H9 (cell line): ENCODE measurements at regions not wholly inside any gene's neighbourhood (a gene's known extent, or its start where the extent isn't known, plus 50 kb on each side); places are given as distances from the start of the nearest gene placed in this dataset.

Experiments used
- DNase-seq: peaks from one replicate; pipeline ENCODE4 v3.0.0-alpha.2; 2017
- H2AFZ ChIP-seq: one replicate; pipeline ENCODE4 v1.6.1; 2013; ENCODE audit warnings: mild to moderate bottlenecking, low read length, control low read depth, moderate library complexity
- H2AK5ac ChIP-seq: 2 replicates; pipeline ENCODE4 v1.6.1; 2013; ENCODE audit warnings: low read length, control low read depth, mixed read lengths; ENCODE audit not compliant: insufficient read length
- H2BK120ac ChIP-seq: one replicate; pipeline ENCODE4 v1.6.1; 2013; ENCODE audit warnings: low read depth, mild to moderate bottlenecking, low read length, control low read depth, inconsistent platforms; ENCODE audit not compliant: poor library complexity, severe bottlenecking
- H2BK12ac ChIP-seq: 2 replicates; pipeline ENCODE4 v1.6.1; 2013; ENCODE audit warnings: low read length, control low read depth, mixed read lengths, low read depth; ENCODE audit not compliant: insufficient read length
- H2BK15ac ChIP-seq: 2 replicates; pipeline ENCODE4 v1.6.1; 2013; ENCODE audit warnings: low read depth, low read length, control low read depth
- H2BK20ac ChIP-seq: one replicate; pipeline ENCODE4 v1.6.1; 2013; ENCODE audit warnings: low read depth, mild to moderate bottlenecking, low read length, control low read depth, inconsistent platforms; ENCODE audit not compliant: poor library complexity, severe bottlenecking
- H2BK5ac ChIP-seq: 2 replicates; pipeline ENCODE4 v1.6.1; 2013; ENCODE audit warnings: low read length, control low read depth, mixed read lengths; ENCODE audit not compliant: insufficient read length
- H3K14ac ChIP-seq: 2 replicates; pipeline ENCODE4 v1.6.1; 2013; ENCODE audit warnings: low read length, control low read depth; ENCODE audit not compliant: insufficient read depth
- H3K18ac ChIP-seq: 2 replicates; pipeline ENCODE4 v1.6.1; 2013; ENCODE audit warnings: low read depth, mild to moderate bottlenecking, mixed read lengths, low read length, control low read depth; ENCODE audit not compliant: insufficient read length
- H3K23ac ChIP-seq: 2 replicates; pipeline ENCODE4 v1.6.1; 2013; ENCODE audit warnings: low read length, control low read depth, mixed read lengths, low read depth; ENCODE audit not compliant: insufficient read length
- H3K23me2 ChIP-seq: 2 replicates; pipeline ENCODE4 v1.6.1; 2013; ENCODE audit warnings: low read depth, mild to moderate bottlenecking, mixed read lengths, low read length, control low read depth; ENCODE audit not compliant: insufficient read length, poor library complexity, severe bottlenecking
- H3K27ac ChIP-seq: 2 replicates; pipeline ENCODE4 v1.5.1; 2013; ENCODE audit warnings: low read length, control low read depth, mixed read lengths, low read depth; ENCODE audit not compliant: insufficient read length
- H3K27me3 ChIP-seq: 2 replicates; pipeline ENCODE4 v1.6.1; 2013; ENCODE audit warnings: low read length, control low read depth, inconsistent platforms; ENCODE audit not compliant: insufficient read depth
- H3K4ac ChIP-seq: 2 replicates; pipeline ENCODE4 v1.6.1; 2013; ENCODE audit warnings: low read depth, mild to moderate bottlenecking, control low read depth, inconsistent platforms, low read length, moderate library complexity
- H3K4me1 ChIP-seq: 2 replicates; pipeline ENCODE4 v1.6.1; 2013; ENCODE audit warnings: low read length, control low read depth, inconsistent platforms; ENCODE audit not compliant: insufficient read depth
- H3K4me2 ChIP-seq: 2 replicates; pipeline ENCODE4 v1.6.1; 2013; ENCODE audit warnings: low read length, control low read depth, mixed read lengths; ENCODE audit not compliant: insufficient read length, insufficient read depth
- H3K56ac ChIP-seq: 2 replicates; pipeline ENCODE4 v1.6.1; 2013; ENCODE audit warnings: low read depth, mild to moderate bottlenecking, mixed read lengths, low read length, control low read depth; ENCODE audit not compliant: insufficient read length
- H3K79me1 ChIP-seq: 2 replicates; pipeline ENCODE4 v1.6.1; 2013; ENCODE audit warnings: low read depth, mild to moderate bottlenecking, moderate library complexity, low read length, control low read depth, inconsistent platforms; ENCODE audit not compliant: insufficient read depth, poor library complexity, severe bottlenecking
- H3K79me2 ChIP-seq: 2 replicates; pipeline ENCODE4 v1.6.1; 2013; ENCODE audit warnings: low read length, control low read depth, inconsistent platforms; ENCODE audit not compliant: insufficient read depth
- H3K9ac ChIP-seq: 2 replicates; pipeline ENCODE4 v1.6.1; 2013; ENCODE audit warnings: low read length, control low read depth, mixed read lengths; ENCODE audit not compliant: insufficient read length; ENCODE audit errors: extremely low read depth
- H3K9me3 ChIP-seq: one replicate; pipeline ENCODE4 v1.6.1; 2013; ENCODE audit warnings: low read depth, low read length, inconsistent platforms; ENCODE audit not compliant: control insufficient read depth
- H3T11ph ChIP-seq: one replicate; pipeline ENCODE4 v1.6.1; 2013; ENCODE audit warnings: mild to moderate bottlenecking, low read length, control low read depth, inconsistent platforms
- H4K20me1 ChIP-seq: one replicate; pipeline ENCODE4 v1.6.1; 2013; ENCODE audit not compliant: control insufficient read depth, insufficient read length, insufficient read depth
- H4K5ac ChIP-seq: 2 replicates; pipeline ENCODE4 v1.6.1; 2013; ENCODE audit warnings: low read depth, mild to moderate bottlenecking, mixed read lengths, low read length, control low read depth; ENCODE audit not compliant: insufficient read length
- H4K8ac ChIP-seq: replicated peaks from 2 replicates; pipeline ENCODE4 v1.6.1; 2013; ENCODE audit warnings: low read length, control low read depth, mixed read lengths, low read depth; ENCODE audit not compliant: insufficient read length
- H4K91ac ChIP-seq: 2 replicates; pipeline ENCODE4 v1.6.1; 2013; ENCODE audit warnings: low read depth, mild to moderate bottlenecking, moderate library complexity, mixed read lengths, low read length, control low read depth; ENCODE audit not compliant: insufficient read length
- H3K27ac Mint-ChIP-seq, 3 experiments: 2 replicates in 2 of 3; 3 replicates in 1 of 3; pipeline ENCODE4 v1.8.0; 2020 to 2021; ENCODE audit warnings: mixed read lengths in 3 of 3, mild to moderate bottlenecking in 1 of 3, moderate library complexity in 1 of 3
- H3K27me3 Mint-ChIP-seq: 2 replicates; pipeline ENCODE4 v1.8.0; 2021; ENCODE audit warnings: low read depth, mild to moderate bottlenecking, moderate library complexity, mixed read lengths
- H3K36me3 Mint-ChIP-seq, 3 experiments: 2 replicates in 2 of 3; 3 replicates in 1 of 3; pipeline ENCODE4 v1.8.0; 2020 to 2021; ENCODE audit warnings: low read depth in 3 of 3, mixed read lengths in 3 of 3; ENCODE audit not compliant: insufficient read depth in 1 of 3
- H3K4me1 Mint-ChIP-seq, 2 experiments: 2 replicates each; pipeline ENCODE4 v1.8.0; 2020; ENCODE audit warnings: mixed read lengths in 2 of 2
- H3K4me3 Mint-ChIP-seq, 2 experiments: 2 replicates in 1 of 2; 3 replicates in 1 of 2; pipeline ENCODE4 v1.8.0; 2020 to 2021; ENCODE audit warnings: mild to moderate bottlenecking in 2 of 2, mixed read lengths in 2 of 2, moderate library complexity in 1 of 2
- H3K9me3 Mint-ChIP-seq, 2 experiments: 2 replicates in 1 of 2; 3 replicates in 1 of 2; pipeline ENCODE4 v1.8.0; 2020; ENCODE audit warnings: mild to moderate bottlenecking in 2 of 2, mixed read lengths in 2 of 2, moderate library complexity in 1 of 2
- CTCF ChIP-seq: fragments of 200-600 bp; sonication (generic); conservative IDR thresholded peaks from 3 replicates; pipeline ENCODE4 v1.8.0; 2021; ENCODE audit warnings: antibody characterized with exemption, mild to moderate bottlenecking
- WGBS: extraction: QIAGEN DNeasy Blood & Tissue Kit; methylation state at CpG from one replicate; pipeline ENCODE4 v1.1.7; 2013; ENCODE audit warnings: missing lambda C conversion rate, low lambda C conversion rate, mixed read lengths; ENCODE audit not compliant: insufficient read length; ENCODE audit errors: extremely low coverage; 5-methylcytosine and 5-hydroxymethylcytosine counted together

GRCh38 chr15:31259562-31260252 is 66.9 kb upstream of the KLF13 start:
- H3K79me2 ChIP-seq = no peaks in the 10 kb centered on the region
- H3K27me3 ChIP-seq = no peaks in the 10 kb centered on the region
- peaks cover 2% of the 10 kb centered on the region for H3K27me3 Mint-ChIP-seq
- no peaks in the 10 kb centered on the region for H3K79me1 ChIP-seq
- no peak overlapping the region for H2BK12ac ChIP-seq
- H3K18ac ChIP-seq = no peak overlapping the region
- no peak overlapping the region for H2BK5ac ChIP-seq
- TF ChIP-seq CTCF = no peak
- H4K20me1 ChIP-seq = no peaks in the 10 kb centered on the region
- no peaks in the 10 kb centered on the region for H3K9me3 ChIP-seq
- H3K9ac ChIP-seq = no peak overlapping the region
- H3T11ph ChIP-seq = no peak overlapping the region
- H3K36me3 Mint-ChIP-seq = no peaks in the 10 kb centered on the region
- no peak overlapping the region for H2AK5ac ChIP-seq
- H3K14ac ChIP-seq = no peak overlapping the region
- H2BK20ac ChIP-seq = no peak overlapping the region
- H3K27ac Mint-ChIP-seq = no peak overlapping the region
- no peak overlapping the region for H4K8ac ChIP-seq
- no peak overlapping the region for H2AFZ ChIP-seq
- peaks cover 0 to 5% of the 10 kb centered on the region in 2 experiments; a peak in 1 of 5 replicates for H3K9me3 Mint-ChIP-seq
- H3K27ac ChIP-seq = no peak overlapping the region
- 0 out of 4 replicates have a peak, but pooled peaks cover 0 to 3% of the 10 kb centered on the region in 2 experiments for H3K4me1 Mint-ChIP-seq
- no peak overlapping the region for H3K4ac ChIP-seq
- no peak overlapping the region for H2BK120ac ChIP-seq
- no peak overlapping the region for H3K4me2 ChIP-seq
- DNase-seq = no peak
- H4K91ac ChIP-seq = no peak overlapping the region
- no peak overlapping the region for H3K4me3 Mint-ChIP-seq
- no peak overlapping the region for H3K23ac ChIP-seq
- no peak overlapping the region for H2BK15ac ChIP-seq
- WGBS = no CpG with 5 or more reads among the region's 1 CpG
- no peak overlapping the region for H3K56ac ChIP-seq
- no peak overlapping the region for H4K5ac ChIP-seq
- no peaks in the 10 kb centered on the region for H3K23me2 ChIP-seq
- no peaks in the 10 kb centered on the region for H3K4me1 ChIP-seq
